ENCODE measurements at regions not wholly inside any gene's neighbourhood (a gene's known extent, or its start where the extent isn't known, plus 50 kb on each side); places are given as distances from the start of the nearest gene placed in this dataset.

DNA sequence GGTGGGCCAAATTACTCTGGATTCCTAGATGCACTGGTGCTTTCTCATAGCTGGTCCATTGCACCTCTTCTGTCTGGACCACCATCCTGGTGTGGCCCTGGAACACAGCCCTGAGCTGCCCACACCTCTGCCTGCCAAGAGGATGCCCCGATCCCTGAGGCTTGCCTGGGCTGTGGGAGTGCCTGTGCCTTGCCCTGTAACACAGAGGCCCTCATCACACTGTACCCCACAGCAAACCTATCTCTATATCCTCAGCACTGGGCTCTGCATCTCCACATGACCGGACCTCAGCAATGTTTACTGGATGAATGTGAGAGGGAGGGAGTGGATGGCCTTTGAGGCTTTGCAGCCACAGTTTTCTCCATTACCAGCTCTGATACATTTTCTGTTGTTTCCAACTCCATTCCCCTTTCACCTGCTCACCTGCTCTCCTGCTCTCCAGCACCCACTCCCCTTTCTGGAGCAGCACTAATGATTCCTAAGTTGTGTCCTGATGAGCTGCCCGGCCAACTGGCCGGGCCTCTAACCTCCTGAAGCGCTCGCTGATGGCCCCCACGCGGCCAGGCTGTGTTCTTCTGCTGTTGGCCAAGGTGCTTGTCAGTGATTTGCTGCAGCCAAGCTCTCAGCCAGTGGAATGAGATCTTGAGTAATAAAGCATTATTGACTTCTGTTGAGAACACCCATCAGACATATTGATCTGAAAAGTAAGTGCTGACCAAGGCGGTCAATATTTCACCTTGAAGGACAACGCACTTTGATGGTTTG, 232.6 kb downstream of the TEX29 start:
- Histone ChIP-seq H3K27ac (no peak overlapping the region), H3K36me3 (no peaks in the 10 kb centered on the region), H3F3A (ENCODE audit: low read depth) (no peaks in the 10 kb centered on the region), H3K79me2 (ENCODE audit: low read depth) (no peaks in the 10 kb centered on the region), H3K27me3 (no peaks in the 10 kb centered on the region), H4K20me1 (ENCODE audit: low read depth) (no peaks in the 10 kb centered on the region), H3K9ac (no peak overlapping the region), H3K9me3 (ENCODE audit: low read depth) (no peaks in the 10 kb centered on the region), H2AFZ (replicated peaks) (no peak overlapping the region), H3K4me2 (no peak overlapping the region), H3K4me1 (no peaks in the 10 kb centered on the region), H3K4me3 (no peak overlapping the region)
- no peak for TF ChIP-seq EZH2phosphoT487 (IDR thresholded peaks at IDR 0.05)
- TF ChIP-seq CTCF (IDR thresholded peaks at IDR 0.05): no peak
- TF ChIP-seq EZH2 (IDR thresholded peaks at IDR 0.05): no peak
- Mint-ChIP-seq H3K27me3 (ENCODE audit: insufficient read depth, low read depth) (peaks cover 7% of the 10 kb centered on the region), H3K27ac (peak overlapping the region; percentile 20), H3K9me3 (no peaks in the 10 kb centered on the region), H3K4me1 (peaks cover 1% of the 10 kb centered on the region), H3K4me3 (no peak overlapping the region), H3K36me3 (no peaks in the 10 kb centered on the region)
- DNase-seq (ENCODE audit: low spot score): no peak

GRCh38 chr13:111554539-111555267, 234.3 kb downstream of the TEX29 start:
- H3K4me1 Mint-ChIP-seq: peaks cover 6% of the 10 kb centered on the region
- Histone ChIP-seq H3K9ac (no peak overlapping the region), H3K79me2 (ENCODE audit: low read depth) (no peaks in the 10 kb centered on the region), H2AFZ (replicated peaks) (no peak overlapping the region), H3K9me3 (ENCODE audit: low read depth) (no peaks in the 10 kb centered on the region), H3K36me3 (no peaks in the 10 kb centered on the region), H3K4me1 (no peaks in the 10 kb centered on the region), H4K20me1 (ENCODE audit: low read depth) (no peaks in the 10 kb centered on the region), H3K27me3 (no peaks in the 10 kb centered on the region), H3F3A (ENCODE audit: low read depth) (no peaks in the 10 kb centered on the region), H3K4me2 (no peak overlapping the region), H3K4me3 (no peak overlapping the region), H3K27ac (no peak overlapping the region)
- no peak for DNase-seq (ENCODE audit: low spot score)
- peaks cover 8% of the 10 kb centered on the region for H3K27me3 Mint-ChIP-seq (ENCODE audit: insufficient read depth, low read depth)
- H3K27ac Mint-ChIP-seq: no peak overlapping the region
- H3K9me3 Mint-ChIP-seq: no peaks in the 10 kb centered on the region
- H3K4me3 Mint-ChIP-seq: no peak overlapping the region
- no peak for TF ChIP-seq EZH2phosphoT487 (IDR thresholded peaks at IDR 0.05)
- TF ChIP-seq EZH2 (IDR thresholded peaks at IDR 0.05): no peak
- TF ChIP-seq CTCF (IDR thresholded peaks at IDR 0.05): no peak
- H3K36me3 Mint-ChIP-seq: no peaks in the 10 kb centered on the region

- TF ChIP-seq EZH2phosphoT487 (IDR thresholded peaks at IDR 0.05) (no peak), CTCF (IDR thresholded peaks at IDR 0.05) (no peak), EZH2 (IDR thresholded peaks at IDR 0.05) (no peak)
- no peak overlapping the region for H2AFZ ChIP-seq (replicated peaks)
- H4K20me1 ChIP-seq (ENCODE audit: low read depth): no peaks in the 10 kb centered on the region
- Mint-ChIP-seq H3K4me3 (no peak overlapping the region), H3K9me3 (no peaks in the 10 kb centered on the region), H3K4me1 (peaks cover 12% of the 10 kb centered on the region), H3K27ac (no peak overlapping the region), H3K27me3 (ENCODE audit: insufficient read depth, low read depth) (peaks cover 8% of the 10 kb centered on the region), H3K36me3 (no peaks in the 10 kb centered on the region)
- no peak overlapping the region for H3K4me3 ChIP-seq
- no peak overlapping the region for H3K4me2 ChIP-seq
- H3K9me3 ChIP-seq (ENCODE audit: low read depth): no peaks in the 10 kb centered on the region
- no peaks in the 10 kb centered on the region for H3F3A ChIP-seq (ENCODE audit: low read depth)
- H3K36me3 ChIP-seq: no peaks in the 10 kb centered on the region
- no peaks in the 10 kb centered on the region for H3K27me3 ChIP-seq
- no peak for DNase-seq (ENCODE audit: low spot score)
- no peak overlapping the region for H3K27ac ChIP-seq
- H3K79me2 ChIP-seq (ENCODE audit: low read depth): no peaks in the 10 kb centered on the region
- no peak overlapping the region for H3K9ac ChIP-seq
- H3K4me1 ChIP-seq: no peaks in the 10 kb centered on the region
Measured at GRCh38 chr13:111555268-111555808, 234.9 kb downstream of the TEX29 start.
